GM21528 (cell line): ENCODE measurements at regions not wholly inside any gene's neighbourhood (a gene's known extent, or its start where the extent isn't known, plus 50 kb on each side); places are given as distances from the start of the nearest gene placed in this dataset.

Source experiments
- ATAC-seq: cut with Tn5 transposase; IDR thresholded peaks from one replicate; pipeline ENCODE4 v1.9.1; 2021; ENCODE audit warnings: mild to moderate bottlenecking, moderate library complexity; ENCODE audit not compliant: unreplicated experiment, low FRiP score

DNA sequence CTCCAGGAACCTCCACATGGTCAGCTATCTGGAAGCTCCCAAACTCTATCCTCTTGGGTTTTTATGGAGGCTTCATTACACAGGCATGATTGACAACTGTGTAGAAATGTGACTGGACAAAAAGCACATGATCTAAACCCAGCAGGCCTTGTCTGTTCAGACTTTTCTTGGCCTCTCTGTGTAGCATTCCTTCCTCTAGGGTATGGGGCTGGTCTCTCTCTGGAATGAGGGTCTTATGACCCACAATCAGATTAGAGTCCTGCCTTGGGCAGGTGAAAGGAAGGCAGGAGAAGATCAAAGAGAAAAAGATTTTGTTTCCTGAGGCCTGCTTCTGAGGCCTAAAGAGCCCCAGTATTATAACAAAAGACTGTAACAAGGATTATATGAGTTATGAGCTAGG is 162.7 kb downstream of the SP3 start:
- ATAC-seq = no peak

DNA sequence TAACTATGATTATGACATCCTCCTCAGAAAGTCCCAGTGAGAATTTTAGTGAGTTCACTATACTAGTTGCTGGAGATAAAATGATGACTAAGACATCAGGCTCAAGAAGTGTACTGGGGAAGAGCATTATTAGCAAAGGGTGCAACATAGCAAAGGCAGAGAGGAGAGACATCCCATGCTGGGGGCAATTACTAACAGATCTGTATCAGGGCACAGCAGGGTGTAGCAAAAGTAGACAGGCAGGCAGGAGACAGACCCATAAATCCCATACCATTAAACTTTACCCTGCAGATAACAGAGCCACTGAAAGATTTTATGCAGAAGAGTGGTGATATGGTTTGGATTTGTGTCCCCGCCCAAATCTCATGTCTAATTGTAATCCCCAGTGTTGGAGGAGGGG is 161.7 kb downstream of the SP3 start:
- ATAC-seq = no peak

GRCh38 chr2:173806761-173807160 is 158.4 kb downstream of the SP3 start:
- no peak for ATAC-seq

GRCh38 chr2:173808718-173809117 is 156.5 kb downstream of the SP3 start:
- no peak for ATAC-seq

DNA sequence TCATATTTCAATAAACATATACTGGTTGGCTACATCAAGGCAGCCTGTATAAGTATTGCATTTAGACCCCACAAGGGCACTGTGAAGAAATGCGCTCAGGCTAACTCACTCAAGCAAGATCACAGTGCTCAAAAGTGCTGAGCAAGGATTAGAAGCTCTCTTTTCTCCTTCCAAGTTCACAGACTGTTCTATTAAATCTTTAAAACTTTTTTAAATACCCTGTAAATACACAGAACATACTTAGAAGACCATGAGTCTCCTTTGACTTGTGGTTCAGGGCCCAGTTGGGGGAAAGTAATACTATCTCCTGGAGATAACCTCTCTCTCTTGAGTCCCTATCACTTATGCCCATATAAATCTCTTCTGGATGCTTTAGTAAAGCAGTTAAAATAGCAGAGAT is 152.9 kb downstream of the SP3 start:
- no peak for ATAC-seq

DNA sequence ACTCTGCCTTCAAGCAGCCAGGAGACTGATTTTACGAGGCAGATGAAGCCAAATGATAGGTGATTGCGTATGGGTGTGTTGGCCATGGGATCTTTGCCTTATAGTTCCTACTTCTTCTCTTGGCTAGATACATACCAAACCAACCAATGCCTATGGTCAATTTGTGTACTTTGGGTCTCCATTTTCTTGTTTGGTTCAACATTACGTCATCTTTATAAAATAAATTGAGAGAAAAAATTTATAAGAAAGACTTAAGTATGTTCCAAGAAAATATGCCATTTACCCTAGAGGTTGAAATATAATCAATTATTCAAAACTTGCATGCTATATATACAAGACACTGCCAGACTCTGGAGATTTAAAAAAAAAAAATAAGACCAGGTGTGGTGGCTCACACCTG is 150.9 kb downstream of the SP3 start:
- no peak for ATAC-seq

- ATAC-seq = no peak
These were observed 149.4 kb downstream of the SP3 start for GRCh38 chr2:173815772-173816171.

- ATAC-seq = no peak
These were observed 147.6 kb downstream of the SP3 start for GRCh38 chr2:173817582-173817981.

DNA sequence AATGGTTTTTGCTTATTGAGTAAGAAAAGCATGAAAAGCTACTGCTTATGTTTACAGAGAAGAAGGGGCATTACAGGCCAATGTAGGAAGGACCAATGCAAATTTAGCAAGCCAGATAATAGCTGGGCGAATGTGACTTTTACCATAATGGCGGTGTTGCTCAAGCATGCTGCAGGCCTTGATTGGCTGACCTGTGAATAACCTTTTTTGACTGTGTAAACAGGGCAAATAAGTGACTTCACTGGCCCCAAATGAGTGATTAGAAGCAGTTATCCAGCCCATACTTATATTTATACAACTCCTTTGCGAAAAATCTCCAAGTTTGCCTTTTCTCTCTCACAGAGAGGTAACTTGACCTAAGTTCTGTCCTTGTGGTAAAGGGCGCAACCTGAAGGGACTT is 146.9 kb downstream of the SP3 start:
- ATAC-seq = no peak

DNA sequence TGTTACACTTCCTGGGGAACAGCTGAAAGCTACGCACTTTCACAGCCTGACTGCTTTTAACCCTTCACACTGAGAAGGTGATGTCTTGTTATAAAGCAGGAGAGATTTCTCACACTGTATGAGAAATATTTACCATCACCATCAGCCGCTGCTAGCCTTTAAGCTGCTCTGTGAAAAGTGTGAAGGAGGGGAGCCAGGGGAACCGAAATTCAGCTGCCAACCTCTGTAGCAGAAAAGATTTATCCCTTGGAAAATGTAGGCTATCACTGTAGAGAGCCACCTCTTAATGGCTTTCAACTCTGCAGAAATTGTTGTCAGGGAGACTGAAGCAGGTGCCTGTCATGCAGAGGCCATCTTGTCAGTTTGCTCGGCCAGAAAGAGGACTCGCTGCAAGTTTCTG is 145.3 kb downstream of the SP3 start:
- no peak for ATAC-seq

- ATAC-seq = no peak
These were observed 143.7 kb downstream of the SP3 start for GRCh38 chr2:173821451-173821850.

- ATAC-seq = no peak
These were observed 142.2 kb downstream of the SP3 start for GRCh38 chr2:173822889-173823542.

DNA sequence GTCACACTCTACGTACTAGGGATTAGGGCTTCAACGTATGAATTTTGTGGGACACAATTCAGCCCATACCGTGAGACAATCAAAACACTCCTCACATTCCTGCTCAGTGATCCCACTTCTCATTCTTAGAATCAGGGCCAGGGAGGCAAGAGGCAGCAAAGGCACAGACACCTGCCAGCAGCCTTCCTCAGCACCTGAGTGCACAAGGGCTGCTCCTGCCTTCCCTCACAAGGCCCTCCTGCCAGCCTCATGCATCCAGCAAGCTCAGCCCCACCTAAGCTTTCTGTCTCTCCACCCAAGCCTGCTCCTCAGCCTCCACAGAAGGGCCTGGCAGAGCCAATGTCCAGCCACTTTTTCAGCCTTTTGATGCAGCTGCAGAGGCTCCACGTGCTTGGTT is 141.6 kb downstream of the SP3 start:
- no peak for ATAC-seq

- no peak for ATAC-seq
These were observed 136.7 kb downstream of the SP3 start for GRCh38 chr2:173828189-173829142.

- no peak for ATAC-seq
These were observed 135.4 kb downstream of the SP3 start for GRCh38 chr2:173829727-173830126.

DNA sequence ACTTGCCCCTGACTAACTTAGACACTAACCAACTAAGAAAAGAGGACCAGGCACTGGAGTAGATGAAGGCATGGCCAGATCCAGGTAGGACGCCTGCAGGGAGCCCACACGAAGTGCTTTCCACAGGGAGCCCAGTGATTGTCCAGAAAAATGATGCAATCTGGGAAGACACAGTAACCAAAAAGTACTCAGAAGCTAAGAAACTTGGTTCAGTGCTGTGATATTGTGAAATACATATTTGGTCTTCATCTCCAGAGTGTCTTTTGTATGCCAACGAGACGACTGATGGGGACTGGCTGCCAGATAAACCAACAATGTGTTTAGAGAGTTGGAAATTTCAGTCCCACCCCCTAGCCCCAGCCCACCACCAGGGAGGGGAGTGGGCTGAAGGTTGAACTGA is 135.0 kb downstream of the SP3 start:
- no peak for ATAC-seq

DNA sequence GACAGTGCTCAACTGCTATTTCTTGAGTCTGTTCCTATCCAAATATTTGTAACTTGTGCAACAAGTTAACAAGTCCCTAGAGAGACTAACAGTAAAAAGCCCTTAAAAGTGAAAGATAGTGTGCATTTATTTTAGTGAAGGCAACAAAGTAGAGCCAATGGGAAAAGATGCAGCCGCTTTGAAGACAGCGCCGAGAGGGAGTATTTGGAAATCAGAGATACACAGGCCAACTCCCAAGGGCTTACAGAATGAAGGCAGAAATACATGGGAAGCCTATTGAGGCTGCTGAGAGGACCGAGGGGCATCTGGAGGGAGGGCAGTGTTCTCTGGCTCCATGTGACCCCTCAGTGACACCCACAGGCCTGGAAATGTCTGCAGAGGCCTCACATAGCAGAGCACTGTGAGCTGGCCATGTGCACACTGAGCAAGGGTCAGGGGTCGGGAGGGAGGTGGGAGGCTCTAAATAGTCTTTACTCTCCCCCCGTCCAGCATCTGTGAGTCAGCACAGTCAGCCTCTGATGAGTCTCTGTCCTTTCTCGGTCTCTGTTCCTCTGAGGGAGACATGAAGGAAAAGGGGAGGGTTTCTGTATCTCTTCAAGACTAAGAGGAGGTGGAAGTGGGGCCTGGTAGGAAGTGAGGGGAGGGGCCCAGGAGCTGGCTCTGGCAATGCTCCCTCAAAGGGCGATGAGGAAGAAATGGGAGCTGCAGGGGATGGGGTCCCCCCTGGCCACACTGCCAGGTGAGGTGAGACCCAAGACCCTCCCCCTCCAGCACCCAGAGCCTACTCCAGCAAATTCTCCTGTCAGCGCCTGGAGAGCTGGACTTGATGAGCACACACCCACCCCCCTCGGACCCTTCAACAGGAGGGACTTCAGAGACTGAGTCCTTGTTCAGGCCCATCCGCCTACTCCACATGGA is 133.6 kb downstream of the SP3 start:
- ATAC-seq = no peak

DNA sequence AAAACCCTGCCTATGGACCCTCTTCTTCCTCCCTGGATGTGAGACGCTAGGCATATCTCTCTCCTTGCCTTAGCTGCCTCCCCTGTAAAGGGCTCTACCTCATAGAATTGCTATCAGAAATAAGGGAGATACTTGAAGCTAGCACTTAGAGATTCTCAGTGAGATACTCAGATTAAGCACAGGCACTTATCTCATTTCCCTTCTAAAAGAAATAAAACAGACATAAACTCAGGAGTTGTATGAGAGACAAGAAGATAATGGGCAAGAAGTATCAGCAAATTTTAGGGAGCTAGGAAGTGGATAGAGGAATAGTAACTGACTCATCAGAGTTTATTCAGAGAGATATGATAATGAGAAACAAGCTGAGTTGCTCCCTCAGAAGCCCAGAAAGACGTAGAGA is 131.0 kb downstream of the SP3 start:
- no peak for ATAC-seq

- no peak for ATAC-seq
These were observed 129.4 kb downstream of the SP3 start for GRCh38 chr2:173835726-173836125.

DNA sequence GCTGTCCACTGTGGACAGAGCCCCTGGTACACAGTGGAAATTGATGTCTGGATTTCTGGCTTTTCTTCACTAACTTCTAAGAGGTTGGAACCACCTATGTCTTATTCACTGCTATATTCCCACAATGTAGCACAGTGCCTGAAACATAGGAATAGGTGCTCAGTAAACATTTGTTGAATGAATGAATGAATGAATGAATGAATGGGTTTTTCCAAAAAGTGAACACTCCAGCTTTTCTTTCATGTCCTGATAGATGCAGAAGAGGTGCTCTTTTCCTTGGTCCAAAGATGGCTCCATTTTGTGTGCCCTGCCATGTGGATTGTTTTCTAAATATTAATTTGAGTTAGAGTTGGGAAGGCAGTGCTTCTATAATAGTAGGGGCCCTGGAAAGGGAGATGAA is 124.1 kb downstream of the SP3 start:
- no peak for ATAC-seq

DNA sequence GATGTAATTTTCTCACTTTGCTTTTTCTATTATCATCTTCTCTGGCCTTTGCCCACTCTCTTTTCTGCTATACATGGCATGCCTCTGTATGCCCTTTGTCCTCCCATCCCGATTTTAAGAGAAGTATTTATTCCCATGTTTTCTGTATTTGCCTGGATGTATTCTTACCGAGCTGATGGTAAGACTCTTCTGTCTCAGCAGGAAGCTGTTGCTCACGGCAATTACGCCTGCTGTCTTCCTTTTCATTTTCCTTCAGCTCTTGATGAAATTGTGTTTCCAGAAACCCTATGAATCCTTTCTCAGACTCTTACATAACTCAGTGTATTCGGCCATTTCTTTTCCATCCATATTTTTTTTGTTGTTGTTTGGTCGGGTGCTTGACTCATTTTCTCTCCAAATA is 121.6 kb downstream of the SP3 start:
- ATAC-seq = no peak
